HCT116 (cell line): ENCODE measurements at regions not wholly inside any gene's neighbourhood (a gene's known extent, or its start where the extent isn't known, plus 50 kb on each side); places are given as distances from the start of the nearest gene placed in this dataset.

Source experiments
- ATAC-seq: fragments of 200-7000 bp; cut with Tn5 transposase; 2 replicates; pipeline ENCODE4 v1.9.1; 2020; ENCODE audit warnings: mild to moderate bottlenecking, moderate library complexity
- BruUV-seq: library from RNA; stranded (reverse); fragments of 400-500 nt; replicated peaks from 2 replicates; lab custom pipeline; 2021; lab: Mats Ljungman, UMichigan
- CTCF ChIA-PET: fragments of 300-600 bp; sonication (Branson Sonifier 250); formaldehyde crosslinking; loops from one replicate; lab custom pipeline; 2021; ENCODE audit warnings: antibody characterized with exemption; lab: Charles Lee
- POLR2A ChIA-PET: fragments of 300-600, 350-600 bp; sonication (Branson Sonifier 250); formaldehyde crosslinking; loops from one replicate; lab custom pipeline; 2021; ENCODE audit warnings: antibody characterized with exemption; lab: Charles Lee
- RAD21 ChIA-PET, 2 experiments: fragments of 300-600 bp; sonication (Branson Sonifier 250); formaldehyde crosslinking; loops; one replicate each; lab custom pipeline; 2023; ENCODE audit warnings: low total read pairs in 2 of 2; ENCODE audit not compliant: uncharacterized antibody in 2 of 2, unreplicated experiment in 2 of 2, low non-redundant PET in 1 of 2; lab: Charles Lee
- DNase-seq: peaks from one replicate; pipeline ENCODE4 v3.0.0-alpha.2; 2010; ENCODE audit warnings: low read depth, low spot score
- H2AFZ ChIP-seq: fragments of 200-600 bp; shearing (Covaris generic), sonication (generic); 2 replicates; pipeline ENCODE4 v1.6.1; 2017; ENCODE audit warnings: low read depth, mixed run types, mixed read lengths, antibody characterized with exemption, low read length; ENCODE audit not compliant: poor library complexity, severe bottlenecking
- H3K27ac ChIP-seq: 2 replicates; pipeline ENCODE4 v1.5.1; 2012; ENCODE audit warnings: low read depth, low read length
- H3K27me3 ChIP-seq: fragments of 200-600 bp; sonication (generic); 2 replicates; pipeline ENCODE4 v1.6.1; 2016; ENCODE audit warnings: mixed run types, low read length, mixed read lengths; ENCODE audit not compliant: insufficient read depth
- H3K36me3 ChIP-seq, 2 experiments: fragments of 200-500 bp in 1 of 2; fragments of 200-600 bp in 1 of 2; sonication (Bioruptor generic) in 1 of 2; sonication (generic) in 1 of 2; 2 replicates each; pipeline versions ENCODE4 v1.5.1 to v1.6.1; 2014 to 2016; ENCODE audit warnings: low read length in 2 of 2, inconsistent platforms in 1 of 2, mixed read lengths in 1 of 2, mixed run types in 1 of 2; ENCODE audit not compliant: insufficient read depth in 2 of 2, control insufficient read depth in 1 of 2
- H3K4me1 ChIP-seq, 2 experiments: fragments of 200-600 bp in 1 of 2; sonication (generic) in 1 of 2; 2 replicates each; pipeline versions ENCODE4 v1.5.1 to v1.6.1; 2012 to 2017; ENCODE audit warnings: low read length in 2 of 2, inconsistent platforms in 1 of 2, mild to moderate bottlenecking in 1 of 2, mixed read lengths in 1 of 2, mixed run types in 1 of 2, moderate library complexity in 1 of 2; ENCODE audit not compliant: insufficient read depth in 2 of 2, control insufficient read depth in 1 of 2
- H3K4me2 ChIP-seq: fragments of 200-600 bp; sonication (generic); 2 replicates; pipeline ENCODE4 v1.6.1; 2017; ENCODE audit warnings: mixed run types, low read length, mixed read lengths
- H3K4me3 ChIP-seq, 2 experiments: fragments of 200-600 bp in 1 of 2; sonication (generic) in 1 of 2; replicated peaks in 1 of 2; 2 replicates each; pipeline ENCODE4 v1.5.1; 2011 to 2016; ENCODE audit warnings: low read length in 2 of 2, control low read depth in 1 of 2, low read depth in 1 of 2, mild to moderate bottlenecking in 1 of 2, mixed read lengths in 1 of 2, mixed run types in 1 of 2
- H3K79me2 ChIP-seq: fragments of 200-600 bp; sonication (generic); 2 replicates; pipeline ENCODE4 v1.6.1; 2017; ENCODE audit warnings: mild to moderate bottlenecking, mixed run types, low read length, moderate library complexity, mixed read lengths; ENCODE audit not compliant: insufficient read depth
- H3K9ac ChIP-seq: fragments of 200-600 bp; sonication (generic); 2 replicates; pipeline ENCODE4 v1.6.1; 2016; ENCODE audit warnings: low read length, mixed read lengths
- H3K9me2 ChIP-seq: fragments of 200-600 bp; sonication (generic), shearing (Covaris generic); 2 replicates; pipeline ENCODE4 v1.6.1; 2017; ENCODE audit warnings: mixed run types, mild to moderate bottlenecking, moderate library complexity; ENCODE audit not compliant: insufficient read depth
- H3K9me3 ChIP-seq, 2 experiments: fragments of 200-500 bp in 1 of 2; fragments of 200-600 bp in 1 of 2; sonication (Bioruptor generic) in 1 of 2; sonication (generic) in 1 of 2; 2 replicates each; pipeline ENCODE4 v1.6.1; 2014 to 2017; ENCODE audit warnings: low read length in 2 of 2, mixed read lengths in 2 of 2, inconsistent platforms in 1 of 2, low read depth in 1 of 2, mild to moderate bottlenecking in 1 of 2, mixed run types in 1 of 2, moderate library complexity in 1 of 2; ENCODE audit not compliant: control insufficient read depth in 1 of 2, insufficient read depth in 1 of 2
- H4K20me1 ChIP-seq: fragments of 200-600 bp; sonication (generic), shearing (Covaris generic); 2 replicates; pipeline ENCODE4 v1.6.1; 2017; ENCODE audit warnings: mixed run types, mild to moderate bottlenecking, moderate library complexity; ENCODE audit not compliant: insufficient read depth
- CEBPB ChIP-seq: IDR thresholded peaks from 2 replicates; pipeline ENCODE4 v1.6.1; 2012; ENCODE audit warnings: low read depth
- ELF1 ChIP-seq: IDR thresholded peaks from 2 replicates; pipeline ENCODE4 v1.6.1; 2012; ENCODE audit warnings: low read depth, borderline replicate concordance
- EZH2 ChIP-seq: fragments of 200-600 bp; sonication (generic); IDR thresholded peaks from 2 replicates; pipeline ENCODE4 v1.6.1; 2017; ENCODE audit warnings: antibody characterized with exemption, mixed run types
- FOSL1 ChIP-seq: IDR thresholded peaks from 2 replicates; pipeline ENCODE4 v1.6.1; 2012; ENCODE audit warnings: low read depth
- JUND ChIP-seq: IDR thresholded peaks from 2 replicates; pipeline ENCODE4 v1.6.1; 2012
- SP1 ChIP-seq: IDR thresholded peaks from 2 replicates; pipeline ENCODE4 v1.6.1; 2012; ENCODE audit warnings: low read depth
- SRF ChIP-seq: IDR thresholded peaks from 2 replicates; pipeline ENCODE4 v1.6.1; 2012; ENCODE audit warnings: low read depth
- TCF7L2 ChIP-seq: IDR thresholded peaks from 2 replicates; pipeline ENCODE4 v1.7.0; 2011; ENCODE audit warnings: borderline replicate concordance, inconsistent platforms; ENCODE audit not compliant: insufficient read depth, insufficient read length; ENCODE audit errors: extremely low read depth
- ZFX ChIP-seq: fragments of 450-650 bp; IDR thresholded peaks from 2 replicates; pipeline ENCODE4 v1.6.1; 2017
- intact Hi-C: fragments of 100-400 bp; cut with micrococcal nuclease; formaldehyde crosslinking; loops from 2 replicates; pipeline ENCODE4 v1.10.0; 2022
- TF ChIP-seq, protein P1 (sequence below): IDR thresholded peaks from 2 replicates; pipeline ENCODE4 v1.6.1; 2012
- TF ChIP-seq, protein P2 (sequence below): IDR thresholded peaks from 2 replicates; pipeline ENCODE4 v1.6.1; 2012
- TF ChIP-seq, protein P3 (sequence below): IDR thresholded peaks from 2 replicates; pipeline ENCODE4 v1.6.1; 2012; ENCODE audit warnings: low read depth

DNA sequence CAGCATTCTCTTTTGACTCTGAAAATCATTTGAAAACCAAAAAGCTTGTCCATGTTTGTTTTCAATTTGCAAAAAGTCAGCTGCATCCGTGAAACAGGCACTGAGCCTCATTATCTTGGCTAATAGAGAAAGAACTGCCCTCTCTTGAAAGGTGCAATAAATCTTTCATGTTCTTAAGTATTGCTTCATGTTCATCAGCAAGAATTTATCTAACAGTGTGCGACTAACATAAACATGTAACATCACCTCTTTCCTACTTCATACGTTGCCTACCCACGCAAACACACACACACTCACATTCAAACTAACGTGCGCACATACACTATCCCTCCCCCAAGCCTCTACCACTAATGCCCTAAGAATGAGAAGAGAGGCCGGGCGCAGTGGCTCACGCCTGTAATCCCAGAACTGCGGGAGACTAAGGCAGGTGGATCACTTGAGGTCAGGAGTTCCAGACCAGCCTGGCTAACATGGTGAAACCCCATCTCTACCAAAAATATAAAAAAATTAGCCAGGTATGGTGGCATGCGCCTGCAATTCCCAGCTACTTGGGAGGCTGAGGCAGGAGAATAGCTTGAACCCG, 629.7 kb upstream of the ZNF608 start:
- Histone ChIP-seq H3K9me2 (no peaks in the 10 kb centered on the region), H3K27ac (no peak overlapping the region), H3K9ac (no peak overlapping the region), H3K4me3 (no peak overlapping the region), H4K20me1 (no peaks in the 10 kb centered on the region), H3K9me3 (no peaks in the 10 kb centered on the region), H3K4me2 (no peak overlapping the region), H3K36me3 (no peaks in the 10 kb centered on the region), H3K4me1 (no peaks in the 10 kb centered on the region), H3K27me3 (no peaks in the 10 kb centered on the region), H3K79me2 (no peaks in the 10 kb centered on the region), H2AFZ (no peak overlapping the region)
- no peak for TF ChIP-seq JUND
- TF ChIP-seq, protein P1, sequence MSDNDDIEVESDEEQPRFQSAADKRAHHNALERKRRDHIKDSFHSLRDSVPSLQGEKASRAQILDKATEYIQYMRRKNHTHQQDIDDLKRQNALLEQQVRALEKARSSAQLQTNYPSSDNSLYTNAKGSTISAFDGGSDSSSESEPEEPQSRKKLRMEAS, result no peak
- TF ChIP-seq ZFX, result no peak
- no peak for TF ChIP-seq SP1
- TF ChIP-seq TCF7L2, result no peak
- intact Hi-C loops, result no loop called here
- BruUV-seq, result no TSS peak
- ATAC-seq, result no peak
- ChIA-PET POLR2A (no interaction called here), CTCF (no interaction called here), RAD21 (no interaction called here)
- no peak for DNase-seq

GRCh38 chr5:125377141-125377540, 630.7 kb upstream of the ZNF608 start:
- H4K20me1 ChIP-seq, result no peaks in the 10 kb centered on the region
- H3K36me3 ChIP-seq, result no peaks in the 10 kb centered on the region
- no peak for TF ChIP-seq JUND
- TF ChIP-seq ELF1, result no peak
- TF ChIP-seq EZH2, result no peak
- TF ChIP-seq, protein P1, result no peak
- TF ChIP-seq CEBPB, result no peak
- TF ChIP-seq, protein P2, sequence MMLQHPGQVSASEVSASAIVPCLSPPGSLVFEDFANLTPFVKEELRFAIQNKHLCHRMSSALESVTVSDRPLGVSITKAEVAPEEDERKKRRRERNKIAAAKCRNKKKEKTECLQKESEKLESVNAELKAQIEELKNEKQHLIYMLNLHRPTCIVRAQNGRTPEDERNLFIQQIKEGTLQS, result no peak
- no peak for TF ChIP-seq FOSL1
- no peak for TF ChIP-seq SRF
- TF ChIP-seq, protein P3, sequence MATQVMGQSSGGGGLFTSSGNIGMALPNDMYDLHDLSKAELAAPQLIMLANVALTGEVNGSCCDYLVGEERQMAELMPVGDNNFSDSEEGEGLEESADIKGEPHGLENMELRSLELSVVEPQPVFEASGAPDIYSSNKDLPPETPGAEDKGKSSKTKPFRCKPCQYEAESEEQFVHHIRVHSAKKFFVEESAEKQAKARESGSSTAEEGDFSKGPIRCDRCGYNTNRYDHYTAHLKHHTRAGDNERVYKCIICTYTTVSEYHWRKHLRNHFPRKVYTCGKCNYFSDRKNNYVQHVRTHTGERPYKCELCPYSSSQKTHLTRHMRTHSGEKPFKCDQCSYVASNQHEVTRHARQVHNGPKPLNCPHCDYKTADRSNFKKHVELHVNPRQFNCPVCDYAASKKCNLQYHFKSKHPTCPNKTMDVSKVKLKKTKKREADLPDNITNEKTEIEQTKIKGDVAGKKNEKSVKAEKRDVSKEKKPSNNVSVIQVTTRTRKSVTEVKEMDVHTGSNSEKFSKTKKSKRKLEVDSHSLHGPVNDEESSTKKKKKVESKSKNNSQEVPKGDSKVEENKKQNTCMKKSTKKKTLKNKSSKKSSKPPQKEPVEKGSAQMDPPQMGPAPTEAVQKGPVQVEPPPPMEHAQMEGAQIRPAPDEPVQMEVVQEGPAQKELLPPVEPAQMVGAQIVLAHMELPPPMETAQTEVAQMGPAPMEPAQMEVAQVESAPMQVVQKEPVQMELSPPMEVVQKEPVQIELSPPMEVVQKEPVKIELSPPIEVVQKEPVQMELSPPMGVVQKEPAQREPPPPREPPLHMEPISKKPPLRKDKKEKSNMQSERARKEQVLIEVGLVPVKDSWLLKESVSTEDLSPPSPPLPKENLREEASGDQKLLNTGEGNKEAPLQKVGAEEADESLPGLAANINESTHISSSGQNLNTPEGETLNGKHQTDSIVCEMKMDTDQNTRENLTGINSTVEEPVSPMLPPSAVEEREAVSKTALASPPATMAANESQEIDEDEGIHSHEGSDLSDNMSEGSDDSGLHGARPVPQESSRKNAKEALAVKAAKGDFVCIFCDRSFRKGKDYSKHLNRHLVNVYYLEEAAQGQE, result no peak
- no peak overlapping the region for H3K4me3 ChIP-seq
- POLR2A ChIA-PET, result no interaction called here
- no peaks in the 10 kb centered on the region for H3K27me3 ChIP-seq
- no peak overlapping the region for H3K27ac ChIP-seq
- CTCF ChIA-PET, result no interaction called here
- H3K9me3 ChIP-seq, result no peaks in the 10 kb centered on the region
- intact Hi-C loops, result no loop called here
- no TSS peak for BruUV-seq
- no peaks in the 10 kb centered on the region for H3K4me1 ChIP-seq
- no peaks in the 10 kb centered on the region for H3K9me2 ChIP-seq
- no peak overlapping the region for H3K4me2 ChIP-seq
- no peak overlapping the region for H3K9ac ChIP-seq
- no peak overlapping the region for H2AFZ ChIP-seq
- H3K79me2 ChIP-seq, result no peaks in the 10 kb centered on the region
- no peak for ATAC-seq
- DNase-seq, result no peak
- RAD21 ChIA-PET, result no interaction called here
